ENCODE measurements at regions not wholly inside any gene's neighbourhood (a gene's known extent, or its start where the extent isn't known, plus 50 kb on each side); places are given as distances from the start of the nearest gene placed in this dataset.

GRCh38 chr12:115166698-115167315 is 482.8 kb upstream of the TBX3 start:
- TF ChIP-seq CEBPB (IDR thresholded peaks at IDR 0.05) (no peak), TCF12 (IDR thresholded peaks at IDR 0.05; ENCODE audit: low read depth) (no peak), MAX (IDR thresholded peaks at IDR 0.05) (no peak), YY1 (IDR thresholded peaks at IDR 0.05; ENCODE audit: low read depth) (no peak), NFIC (IDR thresholded peaks at IDR 0.05) (no peak)
